SKM-1 treated with dmso at 0.1 percent for 144 hours (cell line): ENCODE measurements at regions not wholly inside any gene's neighbourhood (a gene's known extent, or its start where the extent isn't known, plus 50 kb on each side); places are given as distances from the start of the nearest gene placed in this dataset.
"Not testable (repeated sequence)": the region's sequence is repeated elsewhere in the genome, so short reads cannot be mapped to it uniquely, and the experiment has no call there.

Experiments used
- DNase-seq: peaks from one replicate; lab custom pipeline; 2025; ENCODE audit not compliant: unreplicated experiment; lab: John Stamatoyannopoulos, UW

GRCh38 chr17:20387549-20387948 is 79.8 kb downstream of the LGALS9B start:
- DNase-seq: not testable (repeated sequence)

GRCh38 chr17:20381358-20382300 is 85.7 kb downstream of the LGALS9B start:
- peak; percentile 35 for DNase-seq

- not testable (repeated sequence) for DNase-seq
These were observed 86.7 kb downstream of the LGALS9B start for GRCh38 chr17:20380625-20381024.

- not testable (repeated sequence) for DNase-seq
These were observed 88.1 kb downstream of the LGALS9B start for GRCh38 chr17:20379251-20379650.

GRCh38 chr17:20376642-20377041 is 90.7 kb downstream of the LGALS9B start:
- not testable (repeated sequence) for DNase-seq

GRCh38 chr17:20375745-20376144 is 91.6 kb downstream of the LGALS9B start:
- DNase-seq: not testable (repeated sequence)
